ENCODE measurements at regions not wholly inside any gene's neighbourhood (a gene's known extent, or its start where the extent isn't known, plus 50 kb on each side); places are given as distances from the start of the nearest gene placed in this dataset.

DNA sequence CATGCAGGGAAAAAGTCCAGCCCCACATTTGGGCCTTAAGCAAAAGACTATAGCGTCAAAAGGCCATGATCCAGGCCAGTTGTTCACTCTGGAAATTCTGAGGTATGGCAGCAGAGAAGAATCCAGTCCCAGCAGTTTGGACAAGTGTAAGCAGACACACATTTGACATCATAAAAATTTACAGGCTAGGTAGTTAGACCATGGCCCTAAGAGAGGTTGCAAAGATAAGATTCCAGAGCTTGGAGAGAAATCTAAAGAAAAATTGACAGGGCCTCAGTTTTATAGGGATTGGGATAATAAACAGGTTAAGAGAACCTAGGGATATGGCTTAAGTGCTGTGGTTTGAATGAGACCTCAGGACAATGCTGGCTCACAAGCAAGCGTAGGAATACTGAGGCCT is 884.4 kb upstream of the SORCS1 start:
- TF ChIP-seq, protein P1, sequence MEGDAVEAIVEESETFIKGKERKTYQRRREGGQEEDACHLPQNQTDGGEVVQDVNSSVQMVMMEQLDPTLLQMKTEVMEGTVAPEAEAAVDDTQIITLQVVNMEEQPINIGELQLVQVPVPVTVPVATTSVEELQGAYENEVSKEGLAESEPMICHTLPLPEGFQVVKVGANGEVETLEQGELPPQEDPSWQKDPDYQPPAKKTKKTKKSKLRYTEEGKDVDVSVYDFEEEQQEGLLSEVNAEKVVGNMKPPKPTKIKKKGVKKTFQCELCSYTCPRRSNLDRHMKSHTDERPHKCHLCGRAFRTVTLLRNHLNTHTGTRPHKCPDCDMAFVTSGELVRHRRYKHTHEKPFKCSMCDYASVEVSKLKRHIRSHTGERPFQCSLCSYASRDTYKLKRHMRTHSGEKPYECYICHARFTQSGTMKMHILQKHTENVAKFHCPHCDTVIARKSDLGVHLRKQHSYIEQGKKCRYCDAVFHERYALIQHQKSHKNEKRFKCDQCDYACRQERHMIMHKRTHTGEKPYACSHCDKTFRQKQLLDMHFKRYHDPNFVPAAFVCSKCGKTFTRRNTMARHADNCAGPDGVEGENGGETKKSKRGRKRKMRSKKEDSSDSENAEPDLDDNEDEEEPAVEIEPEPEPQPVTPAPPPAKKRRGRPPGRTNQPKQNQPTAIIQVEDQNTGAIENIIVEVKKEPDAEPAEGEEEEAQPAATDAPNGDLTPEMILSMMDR (IDR thresholded peaks at IDR 0.05; ENCODE audit: poor library complexity, severe bottlenecking): no peak
- TF ChIP-seq, protein P2, sequence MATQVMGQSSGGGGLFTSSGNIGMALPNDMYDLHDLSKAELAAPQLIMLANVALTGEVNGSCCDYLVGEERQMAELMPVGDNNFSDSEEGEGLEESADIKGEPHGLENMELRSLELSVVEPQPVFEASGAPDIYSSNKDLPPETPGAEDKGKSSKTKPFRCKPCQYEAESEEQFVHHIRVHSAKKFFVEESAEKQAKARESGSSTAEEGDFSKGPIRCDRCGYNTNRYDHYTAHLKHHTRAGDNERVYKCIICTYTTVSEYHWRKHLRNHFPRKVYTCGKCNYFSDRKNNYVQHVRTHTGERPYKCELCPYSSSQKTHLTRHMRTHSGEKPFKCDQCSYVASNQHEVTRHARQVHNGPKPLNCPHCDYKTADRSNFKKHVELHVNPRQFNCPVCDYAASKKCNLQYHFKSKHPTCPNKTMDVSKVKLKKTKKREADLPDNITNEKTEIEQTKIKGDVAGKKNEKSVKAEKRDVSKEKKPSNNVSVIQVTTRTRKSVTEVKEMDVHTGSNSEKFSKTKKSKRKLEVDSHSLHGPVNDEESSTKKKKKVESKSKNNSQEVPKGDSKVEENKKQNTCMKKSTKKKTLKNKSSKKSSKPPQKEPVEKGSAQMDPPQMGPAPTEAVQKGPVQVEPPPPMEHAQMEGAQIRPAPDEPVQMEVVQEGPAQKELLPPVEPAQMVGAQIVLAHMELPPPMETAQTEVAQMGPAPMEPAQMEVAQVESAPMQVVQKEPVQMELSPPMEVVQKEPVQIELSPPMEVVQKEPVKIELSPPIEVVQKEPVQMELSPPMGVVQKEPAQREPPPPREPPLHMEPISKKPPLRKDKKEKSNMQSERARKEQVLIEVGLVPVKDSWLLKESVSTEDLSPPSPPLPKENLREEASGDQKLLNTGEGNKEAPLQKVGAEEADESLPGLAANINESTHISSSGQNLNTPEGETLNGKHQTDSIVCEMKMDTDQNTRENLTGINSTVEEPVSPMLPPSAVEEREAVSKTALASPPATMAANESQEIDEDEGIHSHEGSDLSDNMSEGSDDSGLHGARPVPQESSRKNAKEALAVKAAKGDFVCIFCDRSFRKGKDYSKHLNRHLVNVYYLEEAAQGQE (IDR thresholded peaks at IDR 0.05; ENCODE audit: borderline replicate concordance): no peak
- TF ChIP-seq TAF1 (IDR thresholded peaks at IDR 0.05; ENCODE audit: low read depth) (no peak), EZH2 (IDR thresholded peaks at IDR 0.05; ENCODE audit: borderline replicate concordance, insufficient read depth, low read length, poor library complexity, severe bottlenecking) (no peak), POLR2AphosphoS5 (IDR thresholded peaks at IDR 0.05) (no peak), EP300 (conservative IDR thresholded peaks at IDR 0.05; ENCODE audit: poor library complexity, severe bottlenecking) (no peak), MXI1 (conservative IDR thresholded peaks at IDR 0.05; ENCODE audit: poor library complexity, severe bottlenecking) (no peak), SMC3 (conservative IDR thresholded peaks at IDR 0.05; ENCODE audit: poor library complexity) (no peak), RAD21 (conservative IDR thresholded peaks at IDR 0.05) (no peak)
